ENCODE measurements at regions not wholly inside any gene's neighbourhood (a gene's known extent, or its start where the extent isn't known, plus 50 kb on each side); places are given as distances from the start of the nearest gene placed in this dataset.

DNA sequence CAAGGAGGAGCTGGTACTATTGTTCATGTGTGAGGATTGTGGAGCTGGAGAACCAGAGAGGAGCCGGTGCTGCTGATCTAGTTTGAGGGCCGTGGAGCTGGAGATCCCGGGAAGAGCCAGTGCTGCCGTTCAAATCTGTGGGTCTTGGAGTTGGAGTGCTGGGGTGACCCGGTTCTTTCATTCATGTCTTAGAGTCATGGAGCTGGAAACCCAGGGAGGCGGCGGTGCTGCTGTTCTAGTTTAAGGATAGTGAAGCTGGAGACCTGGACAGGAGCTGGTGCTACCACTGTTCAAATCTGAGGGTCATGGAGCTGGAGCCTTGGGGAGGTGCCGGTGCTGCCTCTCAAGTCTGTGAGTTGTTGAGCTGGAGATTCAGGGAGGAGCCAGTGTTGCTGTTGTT, 88.5 kb upstream of the ZNF479 start:
- TF ChIP-seq, protein P1, sequence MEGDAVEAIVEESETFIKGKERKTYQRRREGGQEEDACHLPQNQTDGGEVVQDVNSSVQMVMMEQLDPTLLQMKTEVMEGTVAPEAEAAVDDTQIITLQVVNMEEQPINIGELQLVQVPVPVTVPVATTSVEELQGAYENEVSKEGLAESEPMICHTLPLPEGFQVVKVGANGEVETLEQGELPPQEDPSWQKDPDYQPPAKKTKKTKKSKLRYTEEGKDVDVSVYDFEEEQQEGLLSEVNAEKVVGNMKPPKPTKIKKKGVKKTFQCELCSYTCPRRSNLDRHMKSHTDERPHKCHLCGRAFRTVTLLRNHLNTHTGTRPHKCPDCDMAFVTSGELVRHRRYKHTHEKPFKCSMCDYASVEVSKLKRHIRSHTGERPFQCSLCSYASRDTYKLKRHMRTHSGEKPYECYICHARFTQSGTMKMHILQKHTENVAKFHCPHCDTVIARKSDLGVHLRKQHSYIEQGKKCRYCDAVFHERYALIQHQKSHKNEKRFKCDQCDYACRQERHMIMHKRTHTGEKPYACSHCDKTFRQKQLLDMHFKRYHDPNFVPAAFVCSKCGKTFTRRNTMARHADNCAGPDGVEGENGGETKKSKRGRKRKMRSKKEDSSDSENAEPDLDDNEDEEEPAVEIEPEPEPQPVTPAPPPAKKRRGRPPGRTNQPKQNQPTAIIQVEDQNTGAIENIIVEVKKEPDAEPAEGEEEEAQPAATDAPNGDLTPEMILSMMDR (IDR thresholded peaks at IDR 0.05; ENCODE audit: insufficient read depth, low read depth, low read length), result no peak
- no peak for TF ChIP-seq EZH2 (IDR thresholded peaks at IDR 0.05; ENCODE audit: insufficient read depth, low read length)
